ENCODE measurements at regions not wholly inside any gene's neighbourhood (a gene's known extent, or its start where the extent isn't known, plus 50 kb on each side); places are given as distances from the start of the nearest gene placed in this dataset.

DNA sequence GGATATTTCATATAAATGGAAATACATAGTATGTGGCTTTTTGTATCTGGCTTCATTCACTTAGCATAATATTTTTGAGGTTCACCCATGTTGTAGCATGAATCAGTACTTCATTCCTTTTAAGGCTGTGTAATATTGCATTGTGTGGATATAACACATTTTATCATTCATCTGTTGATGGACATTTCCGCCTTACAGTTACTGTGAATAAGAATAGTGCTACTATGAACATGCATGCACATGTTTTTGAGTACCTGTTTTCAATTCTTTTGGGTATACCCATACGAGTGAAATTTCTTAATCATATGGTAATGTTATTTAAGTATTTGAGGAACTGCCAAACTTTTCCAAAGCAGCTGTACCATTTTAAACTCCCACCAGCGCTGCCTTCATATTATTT, 539.6 kb upstream of the DIPK2B start:
- TF ChIP-seq ZNF24 (tag by site-specific recombination; IDR thresholded peaks at IDR 0.05) = no peak
- TF ChIP-seq ZNF175 (tag by site-specific recombination; IDR thresholded peaks at IDR 0.05) = no peak
- TF ChIP-seq, protein P1, sequence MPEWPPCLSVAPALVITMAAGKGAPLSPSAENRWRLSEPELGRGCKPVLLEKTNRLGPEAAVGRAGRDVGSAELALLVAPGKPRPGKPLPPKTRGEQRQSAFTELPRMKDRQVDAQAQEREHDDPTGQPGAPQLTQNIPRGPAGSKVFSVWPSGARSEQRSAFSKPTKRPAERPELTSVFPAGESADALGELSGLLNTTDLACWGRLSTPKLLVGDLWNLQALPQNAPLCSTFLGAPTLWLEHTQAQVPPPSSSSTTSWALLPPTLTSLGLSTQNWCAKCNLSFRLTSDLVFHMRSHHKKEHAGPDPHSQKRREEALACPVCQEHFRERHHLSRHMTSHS (tag by site-specific recombination; IDR thresholded peaks at IDR 0.05) = no peak
- TF ChIP-seq, protein P2, sequence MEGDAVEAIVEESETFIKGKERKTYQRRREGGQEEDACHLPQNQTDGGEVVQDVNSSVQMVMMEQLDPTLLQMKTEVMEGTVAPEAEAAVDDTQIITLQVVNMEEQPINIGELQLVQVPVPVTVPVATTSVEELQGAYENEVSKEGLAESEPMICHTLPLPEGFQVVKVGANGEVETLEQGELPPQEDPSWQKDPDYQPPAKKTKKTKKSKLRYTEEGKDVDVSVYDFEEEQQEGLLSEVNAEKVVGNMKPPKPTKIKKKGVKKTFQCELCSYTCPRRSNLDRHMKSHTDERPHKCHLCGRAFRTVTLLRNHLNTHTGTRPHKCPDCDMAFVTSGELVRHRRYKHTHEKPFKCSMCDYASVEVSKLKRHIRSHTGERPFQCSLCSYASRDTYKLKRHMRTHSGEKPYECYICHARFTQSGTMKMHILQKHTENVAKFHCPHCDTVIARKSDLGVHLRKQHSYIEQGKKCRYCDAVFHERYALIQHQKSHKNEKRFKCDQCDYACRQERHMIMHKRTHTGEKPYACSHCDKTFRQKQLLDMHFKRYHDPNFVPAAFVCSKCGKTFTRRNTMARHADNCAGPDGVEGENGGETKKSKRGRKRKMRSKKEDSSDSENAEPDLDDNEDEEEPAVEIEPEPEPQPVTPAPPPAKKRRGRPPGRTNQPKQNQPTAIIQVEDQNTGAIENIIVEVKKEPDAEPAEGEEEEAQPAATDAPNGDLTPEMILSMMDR (tag by site-specific recombination; IDR thresholded peaks at IDR 0.05) = no peak

All from HEK293 (cell line).